Osteoblast (primary cell): ENCODE measurements at regions not wholly inside any gene's neighbourhood (a gene's known extent, or its start where the extent isn't known, plus 50 kb on each side); places are given as distances from the start of the nearest gene placed in this dataset.
"Not testable (repeated sequence)": the region's sequence is repeated elsewhere in the genome, so short reads cannot be mapped to it uniquely, and the experiment has no call there.

ENCODE experiments used
- DNase-seq: peaks from one replicate; pipeline ENCODE4 v3.0.0; 2011; ENCODE audit warnings: low spot score, mixed read lengths; ENCODE audit not compliant: insufficient read length; ENCODE audit errors: missing footprints
- H2AFZ ChIP-seq: 2 replicates; pipeline ENCODE4 v1.6.0; 2011; ENCODE audit warnings: mild to moderate bottlenecking, low read length
- H3K27ac ChIP-seq: 2 replicates; pipeline ENCODE4 v1.5.1; 2011; ENCODE audit warnings: mild to moderate bottlenecking, low read depth, low read length, moderate library complexity
- H3K27me3 ChIP-seq: 2 replicates; pipeline ENCODE4 v1.6.0; 2012; ENCODE audit warnings: mild to moderate bottlenecking, control low read depth, inconsistent platforms, low read length, moderate library complexity; ENCODE audit not compliant: insufficient read depth
- H3K36me3 ChIP-seq: 2 replicates; pipeline ENCODE4 v1.5.1; 2011; ENCODE audit warnings: mild to moderate bottlenecking, low read length, control low read depth, moderate library complexity; ENCODE audit not compliant: insufficient read depth
- H3K4me1 ChIP-seq: 2 replicates; pipeline ENCODE4 v1.5.1; 2011; ENCODE audit warnings: mild to moderate bottlenecking, low read length, control low read depth, moderate library complexity; ENCODE audit not compliant: insufficient read depth
- H3K4me2 ChIP-seq: 2 replicates; pipeline ENCODE4 v1.6.0; 2011; ENCODE audit warnings: mild to moderate bottlenecking, low read length; ENCODE audit not compliant: insufficient read depth
- H3K4me3 ChIP-seq: fragments of 200-600 bp; sonication (generic); 3 replicates; pipeline ENCODE4 v1.5.1; 2012; ENCODE audit warnings: mild to moderate bottlenecking, low read length, inconsistent platforms; ENCODE audit not compliant: insufficient read depth
- H3K79me2 ChIP-seq: 2 replicates; pipeline ENCODE4 v1.6.0; 2012; ENCODE audit warnings: mild to moderate bottlenecking, low read length, control low read depth, inconsistent platforms; ENCODE audit not compliant: insufficient read depth
- H3K9me3 ChIP-seq: 2 replicates; pipeline ENCODE4 v1.5.1; 2011; ENCODE audit warnings: low read depth, low read length, control low read depth
- H4K20me1 ChIP-seq: 2 replicates; pipeline ENCODE4 v1.6.0; 2012; ENCODE audit warnings: mild to moderate bottlenecking, low read length, control low read depth; ENCODE audit not compliant: insufficient read depth
- CTCF ChIP-seq: IDR thresholded peaks from 2 replicates; pipeline ENCODE4 v1.5.1; 2011; ENCODE audit warnings: mild to moderate bottlenecking, low read depth, low read length, moderate library complexity; ENCODE audit errors: extremely low read depth

GRCh38 chr11:82041764-82042163, 691.9 kb downstream of the FAM181B start:
- no peak for DNase-seq
- no peaks in the 10 kb centered on the region for H3K27me3 ChIP-seq

GRCh38 chr11:82038154-82038553, 695.5 kb downstream of the FAM181B start:
- DNase-seq: no peak
- Histone ChIP-seq H2AFZ (no peak overlapping the region), H3K4me2 (no peak overlapping the region), H4K20me1 (no peaks in the 10 kb centered on the region), H3K79me2 (no peaks in the 10 kb centered on the region), H3K27me3 (no peaks in the 10 kb centered on the region), H3K36me3 (no peaks in the 10 kb centered on the region), H3K27ac (no peak overlapping the region), H3K4me1 (no peaks in the 10 kb centered on the region), H3K4me3 (no peak overlapping the region), H3K9me3 (no peaks in the 10 kb centered on the region)
- TF ChIP-seq CTCF: no peak

More at GRCh38 chr11:82041764-82042163, 691.9 kb downstream of the FAM181B start:
- Histone ChIP-seq H4K20me1 (no peaks in the 10 kb centered on the region), H3K79me2 (no peaks in the 10 kb centered on the region), H3K9me3 (no peaks in the 10 kb centered on the region), H3K4me1 (no peaks in the 10 kb centered on the region), H3K36me3 (no peaks in the 10 kb centered on the region), H2AFZ (no peak overlapping the region), H3K4me2 (no peak overlapping the region), H3K4me3 (no peak overlapping the region), H3K27ac (no peak overlapping the region)
- no peak for TF ChIP-seq CTCF

GRCh38 chr11:82034527-82034926, 699.1 kb downstream of the FAM181B start:
- Histone ChIP-seq H2AFZ (no peak overlapping the region), H3K27ac (no peak overlapping the region), H3K4me3 (no peak overlapping the region), H3K4me2 (no peak overlapping the region), H3K36me3 (no peaks in the 10 kb centered on the region), H3K9me3 (no peaks in the 10 kb centered on the region), H3K27me3 (no peaks in the 10 kb centered on the region), H4K20me1 (no peaks in the 10 kb centered on the region), H3K4me1 (no peaks in the 10 kb centered on the region), H3K79me2 (no peaks in the 10 kb centered on the region)
- no peak for DNase-seq
- no peak for TF ChIP-seq CTCF

- H4K20me1 ChIP-seq, H3K4me3 ChIP-seq, H3K4me2 ChIP-seq, H2AFZ ChIP-seq, DNase-seq, H3K27me3 ChIP-seq, H3K27ac ChIP-seq, H3K36me3 ChIP-seq, H3K4me1 ChIP-seq, H3K79me2 ChIP-seq, H3K9me3 ChIP-seq: not testable (repeated sequence)
Observed at GRCh38 chr11:82027335-82027734, 706.3 kb downstream of the FAM181B start.
